NCI-H2196 treated with DMSO at 0.1 percent for 48 hours (cell line): ENCODE measurements at regions not wholly inside any gene's neighbourhood (a gene's known extent, or its start where the extent isn't known, plus 50 kb on each side); places are given as distances from the start of the nearest gene placed in this dataset.

ENCODE experiments used
- DNase-seq: peaks from one replicate; lab custom pipeline; 2025; ENCODE audit not compliant: unreplicated experiment; lab: John Stamatoyannopoulos, UW

DNA sequence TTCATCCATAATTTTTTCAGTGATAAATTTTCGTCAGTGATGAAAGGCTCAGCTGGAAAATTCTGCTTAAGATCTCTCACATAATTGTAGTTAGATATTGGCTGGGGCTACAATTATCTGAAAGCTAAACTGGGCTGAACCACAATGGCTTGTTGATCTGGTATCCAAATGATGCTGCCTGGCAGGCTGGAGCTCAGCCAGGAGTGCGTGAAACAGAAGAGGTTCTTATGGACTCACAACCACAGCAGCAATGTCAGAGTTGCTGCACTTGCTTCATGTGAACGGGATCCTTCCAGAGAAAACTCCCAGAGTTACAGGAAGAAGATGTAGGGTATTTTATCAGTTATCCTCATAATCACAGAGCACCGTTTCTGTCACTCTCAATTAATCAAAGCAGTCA is 533.2 kb upstream of the POM121L12 start:
- DNase-seq = no peak

DNA sequence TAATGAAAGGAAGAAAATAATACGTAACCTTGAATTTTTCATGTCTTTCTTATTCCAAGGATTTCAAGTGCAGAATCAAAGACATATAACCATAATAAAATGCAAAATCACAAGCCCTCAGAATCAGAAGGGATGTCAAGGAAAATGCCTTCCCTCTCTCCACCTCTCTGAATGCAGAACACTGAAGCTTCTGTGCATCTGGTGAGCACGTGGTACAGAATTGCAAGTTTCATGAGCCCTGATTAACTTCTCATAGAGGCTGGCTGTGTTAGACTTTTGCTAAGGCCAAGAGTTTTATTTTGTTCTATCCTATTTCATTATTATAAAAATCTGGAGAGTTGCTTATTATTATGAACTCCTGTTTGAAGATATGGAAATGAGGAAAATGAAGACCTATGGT is 533.7 kb upstream of the POM121L12 start:
- no peak for DNase-seq

DNA sequence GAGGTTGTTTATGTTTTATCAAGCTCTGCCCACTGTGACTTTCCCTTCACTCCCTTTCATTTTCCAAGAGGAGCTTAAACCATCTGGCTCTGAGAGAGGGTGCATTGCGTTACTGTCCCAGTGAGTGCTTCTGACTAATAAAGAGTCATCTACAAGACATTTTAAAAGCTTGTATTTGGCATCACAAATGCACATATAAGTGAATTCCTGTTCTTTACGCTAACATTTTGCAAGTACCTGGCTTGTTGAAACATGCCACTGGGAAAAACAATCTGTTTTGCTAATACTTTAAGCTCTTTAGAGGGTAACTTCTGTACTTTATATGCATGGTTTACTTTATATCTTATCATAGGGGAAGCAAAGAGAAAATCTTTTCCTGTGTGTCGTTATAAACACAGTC is 534.6 kb upstream of the POM121L12 start:
- no peak for DNase-seq

DNA sequence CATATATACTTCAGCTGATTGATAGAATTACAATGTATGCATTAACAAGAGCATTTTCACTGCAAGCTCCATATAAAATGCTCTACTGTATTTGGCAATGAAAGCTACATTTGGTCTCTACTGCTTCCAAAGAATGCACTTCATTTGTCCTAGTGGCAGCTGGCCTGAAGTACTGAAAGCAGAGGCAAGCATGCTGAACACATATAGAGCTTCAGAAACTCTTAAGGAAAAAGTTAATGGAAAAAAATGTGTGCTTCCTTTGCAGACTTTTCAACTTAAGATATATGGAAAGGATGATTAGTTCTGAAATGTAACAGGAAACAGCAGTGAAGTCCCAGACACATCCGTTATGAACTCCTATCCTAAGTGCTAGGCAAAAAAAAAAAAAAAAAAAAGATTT is 537.1 kb upstream of the POM121L12 start:
- DNase-seq = no peak

DNA sequence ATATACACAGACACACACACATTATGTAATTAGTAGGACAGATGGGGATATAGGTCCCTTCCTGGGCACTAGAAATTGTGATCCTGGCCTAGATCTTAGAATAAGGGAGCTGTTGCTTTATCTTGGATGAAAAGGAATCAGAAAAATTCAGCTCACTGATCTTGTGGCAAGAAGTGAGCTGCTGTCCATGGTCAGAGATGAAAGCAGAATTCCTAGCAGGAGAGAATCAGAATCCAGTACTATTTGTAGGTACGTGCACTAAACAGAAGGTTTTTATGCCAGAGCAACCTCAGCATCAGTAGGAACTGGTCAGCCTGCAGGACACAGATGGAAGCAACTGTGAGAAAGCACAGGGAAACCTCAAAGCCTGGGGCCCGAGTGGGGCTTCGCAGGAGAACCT is 549.2 kb upstream of the POM121L12 start:
- no peak for DNase-seq

DNA sequence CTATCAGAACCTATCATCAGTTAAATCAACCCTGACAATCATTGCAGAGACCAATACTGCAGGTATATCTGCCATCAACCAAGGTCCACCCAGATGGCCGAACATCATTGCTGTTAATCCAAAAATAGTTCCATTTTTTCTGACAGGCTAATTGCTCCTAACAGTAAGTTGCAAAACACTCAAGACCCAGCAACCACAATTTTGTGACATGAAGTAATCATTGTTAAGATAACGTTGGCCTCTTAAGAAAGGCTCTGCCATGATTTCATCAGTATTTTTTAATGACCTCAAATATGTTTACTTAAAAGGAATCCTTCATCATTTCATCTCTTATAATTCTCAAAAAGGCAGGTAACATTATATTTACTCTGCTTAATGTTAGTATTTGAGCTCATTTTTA is 553.4 kb upstream of the POM121L12 start:
- DNase-seq = no peak

DNA sequence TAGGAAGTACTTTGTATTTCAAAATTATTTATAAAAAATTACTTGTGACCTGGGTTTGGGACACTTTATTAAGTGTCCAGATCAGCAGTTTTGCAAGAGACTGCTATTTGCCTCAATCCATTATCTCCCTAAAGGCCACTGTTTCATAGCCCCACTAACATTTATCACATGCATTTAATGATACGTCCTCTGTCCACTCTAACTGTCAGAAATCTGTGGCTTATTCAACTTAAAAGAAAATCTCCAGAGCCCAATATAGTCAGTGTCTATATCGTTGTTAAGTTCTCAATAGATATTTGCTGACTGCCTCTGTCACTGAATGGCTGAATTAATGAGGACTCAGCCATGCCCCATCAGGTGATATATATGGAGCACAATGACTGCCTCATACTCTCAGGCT is 553.9 kb upstream of the POM121L12 start:
- DNase-seq = no peak

DNA sequence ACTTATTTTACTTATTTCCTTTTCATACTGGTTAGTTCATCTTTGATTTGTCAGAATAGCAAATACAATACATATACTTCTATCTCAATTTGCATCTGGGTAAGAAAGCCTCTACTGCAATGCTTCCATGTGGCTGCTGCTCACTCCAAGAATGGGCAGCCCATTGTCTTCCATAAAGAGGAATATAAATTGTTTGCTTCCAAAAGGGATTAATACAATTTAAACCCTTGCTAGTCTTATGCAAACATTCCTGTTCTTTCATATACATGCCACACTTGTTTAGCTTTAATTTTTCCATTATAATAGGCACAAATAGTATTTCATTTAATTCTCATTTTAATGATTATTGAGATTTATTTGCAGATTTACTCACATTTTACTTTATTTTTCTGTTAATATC is 555.4 kb upstream of the POM121L12 start:
- no peak for DNase-seq

DNA sequence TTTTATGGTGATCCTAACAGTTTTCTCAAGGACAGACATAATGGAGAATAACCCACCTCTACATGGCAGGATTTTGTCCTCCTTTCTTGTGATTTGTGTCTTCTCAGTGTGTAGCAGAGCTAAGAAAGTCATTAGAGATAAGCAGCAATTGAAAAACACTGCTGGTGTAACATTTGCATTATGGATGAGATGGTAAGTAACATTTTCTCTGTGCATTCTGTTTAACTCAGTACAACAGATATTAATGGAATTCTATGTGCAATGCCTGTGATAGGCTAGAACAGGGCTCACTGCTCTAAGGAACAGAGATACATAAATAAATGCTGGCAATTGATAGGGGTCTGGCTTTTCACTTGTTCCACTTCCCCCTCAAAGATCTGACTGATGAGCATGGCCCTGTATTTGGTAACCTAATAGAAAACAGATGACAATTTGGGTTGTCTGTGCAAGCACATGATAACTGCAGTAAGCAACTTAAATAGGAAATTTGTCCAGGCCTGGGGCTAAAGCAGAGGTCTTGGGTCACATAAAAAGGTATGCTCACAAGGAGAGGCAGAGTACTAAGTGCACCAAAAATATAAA is 560.3 kb upstream of the POM121L12 start:
- no peak for DNase-seq

DNA sequence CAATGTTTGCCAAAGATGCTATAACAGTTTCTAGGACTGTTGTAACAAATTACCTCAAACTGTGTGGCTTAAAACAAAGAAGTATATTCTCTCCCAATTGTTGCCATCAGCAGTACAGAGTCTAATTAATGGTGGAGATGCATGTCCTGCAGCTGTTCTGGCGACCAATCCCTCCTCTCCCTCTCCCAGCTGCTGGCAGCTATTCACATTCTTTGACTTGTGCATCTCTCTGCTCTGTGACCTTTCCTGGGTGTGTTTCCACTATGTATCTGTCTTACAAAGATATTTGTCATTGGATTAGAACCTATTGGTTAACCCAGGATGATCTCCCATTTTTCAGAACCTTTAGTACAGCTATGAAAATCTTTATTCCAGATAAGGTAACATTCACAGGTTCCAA is 561.7 kb upstream of the POM121L12 start:
- no peak for DNase-seq

DNA sequence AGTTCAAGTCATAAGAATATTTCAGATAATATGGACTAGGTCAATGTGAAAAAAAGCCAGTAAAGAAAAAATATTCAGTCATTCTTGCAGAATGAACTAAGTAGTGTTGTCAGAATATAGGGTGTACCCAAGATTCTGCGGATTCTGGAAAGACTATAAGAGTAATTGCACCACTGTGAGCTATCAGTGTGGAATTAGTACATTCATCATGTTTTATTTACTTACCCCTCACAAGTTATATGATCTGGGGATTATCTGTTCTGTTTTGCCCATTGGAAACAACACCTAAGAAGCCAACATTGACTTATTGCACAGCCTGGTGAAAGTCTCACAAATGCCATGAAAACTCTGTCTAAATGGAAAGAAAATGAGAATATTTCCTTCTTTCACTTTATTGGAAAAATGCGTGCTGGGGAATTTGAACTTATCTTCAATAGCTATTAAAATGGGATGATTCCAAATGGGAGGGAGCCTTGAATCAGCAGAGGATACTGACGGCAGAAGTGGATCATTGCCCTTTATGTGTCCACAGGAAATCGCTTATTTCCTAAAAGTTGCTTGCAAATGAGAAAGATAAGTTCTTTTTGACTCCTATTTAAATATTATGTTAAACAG is 563.3 kb upstream of the POM121L12 start:
- no peak for DNase-seq

DNA sequence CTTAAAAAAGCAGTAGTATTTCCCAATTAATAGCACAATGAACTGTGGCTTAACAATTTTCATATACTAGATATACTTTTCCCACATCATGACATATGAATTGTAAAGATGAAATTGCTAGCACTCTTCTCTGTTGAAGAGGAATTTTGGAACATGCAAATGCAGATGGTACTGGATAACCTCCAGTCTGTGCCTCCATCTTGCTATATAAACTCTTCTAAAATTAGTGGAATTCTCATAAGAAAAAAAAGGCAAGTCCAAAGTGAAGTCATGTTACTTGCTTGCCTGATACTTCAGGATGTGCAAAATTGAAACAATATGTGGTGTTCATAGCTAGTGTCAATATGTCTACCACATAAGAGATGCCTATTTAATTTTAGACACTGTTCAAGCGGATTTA is 570.2 kb upstream of the POM121L12 start:
- no peak for DNase-seq

DNA sequence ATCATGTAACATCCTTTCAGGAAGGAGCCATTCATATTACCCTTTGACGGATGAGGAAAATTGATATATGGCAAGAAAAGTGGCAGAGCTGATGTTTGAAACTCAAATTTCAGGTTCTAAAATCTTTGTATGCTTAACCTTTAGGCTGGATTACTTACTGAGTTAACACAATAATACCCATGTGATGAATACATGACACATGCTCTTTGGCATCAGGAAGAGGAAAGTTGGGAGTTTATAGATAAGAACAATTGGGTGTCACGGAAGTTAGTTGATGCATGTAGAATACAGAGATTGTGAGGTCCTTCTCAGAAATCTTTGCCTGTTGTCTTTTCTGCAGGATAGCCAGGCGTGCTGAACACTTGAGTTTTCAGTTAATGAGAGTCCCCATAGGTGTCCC is 572.1 kb upstream of the POM121L12 start:
- no peak for DNase-seq

DNA sequence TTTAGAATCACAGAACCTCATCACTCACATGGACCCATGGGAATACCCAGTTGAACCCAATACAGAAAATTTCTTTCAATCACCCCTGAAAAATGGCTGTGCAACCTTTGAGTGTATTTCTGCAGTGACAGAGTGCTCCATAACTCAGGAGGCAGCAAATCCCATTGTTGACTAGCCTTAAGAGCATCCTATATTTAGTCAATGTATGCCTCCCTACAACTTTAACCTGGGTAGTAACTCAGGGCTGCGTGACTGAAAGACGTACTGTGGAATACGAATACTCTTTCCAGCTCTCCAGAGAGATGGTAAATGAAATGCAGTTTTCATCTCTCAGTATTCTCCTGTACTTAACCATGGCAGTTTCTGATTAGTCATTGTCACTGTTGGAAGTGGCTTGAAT is 573.0 kb upstream of the POM121L12 start:
- DNase-seq = no peak

DNA sequence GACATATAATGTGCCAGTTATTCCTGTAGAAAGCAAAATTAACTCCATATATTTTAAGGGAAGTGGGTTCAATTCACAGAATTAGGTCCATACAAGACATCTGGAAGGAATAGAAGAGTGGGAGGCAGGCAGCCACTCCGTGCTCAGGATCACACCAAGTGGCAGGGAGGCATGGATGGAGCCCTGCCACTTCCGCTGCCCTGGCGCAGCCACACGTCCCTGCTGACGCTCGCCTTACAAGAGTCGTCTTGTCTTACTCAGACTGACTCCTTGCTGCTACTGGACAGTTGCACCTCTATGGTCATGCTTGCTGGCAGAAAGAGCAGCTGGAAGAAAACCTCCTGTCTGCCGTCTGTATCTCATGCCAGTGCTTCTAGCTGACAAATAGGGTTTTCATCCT is 579.9 kb upstream of the POM121L12 start:
- DNase-seq = no peak

DNA sequence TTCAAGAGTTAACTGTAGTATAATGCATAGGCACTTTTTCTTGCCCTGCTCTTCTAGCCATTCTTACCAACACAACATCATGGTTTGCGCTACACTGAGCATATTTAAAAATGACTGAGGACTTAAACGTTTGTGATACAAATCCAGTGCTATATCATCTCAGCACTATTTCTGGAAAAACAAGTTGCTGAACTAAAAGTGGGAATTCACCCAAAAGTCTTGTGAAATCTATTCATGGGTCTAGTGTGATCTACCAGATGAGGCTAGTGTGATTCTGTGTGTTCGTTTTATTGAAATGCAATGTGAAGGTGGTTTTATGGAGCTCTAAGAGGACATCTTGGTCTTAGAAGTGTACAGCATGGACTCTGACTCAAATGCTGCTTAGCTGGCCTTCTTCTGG is 584.6 kb upstream of the POM121L12 start:
- no peak for DNase-seq

DNA sequence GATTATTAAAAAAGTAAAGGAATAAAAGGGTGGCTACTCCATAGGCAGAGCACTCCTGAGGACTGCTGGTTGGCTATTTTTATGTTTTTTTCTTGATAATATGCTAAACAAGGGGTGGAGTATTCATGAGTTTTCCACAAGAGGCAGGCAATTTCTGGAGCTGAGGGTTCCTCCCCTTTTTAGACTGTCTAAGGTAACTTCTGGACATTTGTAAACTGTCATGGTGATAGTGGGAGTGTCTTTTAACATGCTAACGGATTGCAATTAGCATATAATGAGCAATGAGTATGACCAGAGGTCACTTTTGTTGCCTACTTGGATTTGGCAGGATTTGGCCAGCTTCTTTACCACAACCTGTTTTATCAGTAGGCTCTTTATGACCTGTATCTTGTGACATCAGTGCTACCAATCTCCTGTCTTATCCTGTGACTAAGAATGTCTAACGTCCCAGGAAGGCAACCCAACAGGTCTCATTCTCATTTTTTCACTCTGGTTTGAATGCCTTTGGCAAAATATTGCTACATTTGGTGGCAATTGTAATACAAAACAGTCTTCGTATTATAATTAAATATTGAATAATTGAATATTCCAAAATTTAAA is 587.8 kb upstream of the POM121L12 start:
- no peak for DNase-seq

DNA sequence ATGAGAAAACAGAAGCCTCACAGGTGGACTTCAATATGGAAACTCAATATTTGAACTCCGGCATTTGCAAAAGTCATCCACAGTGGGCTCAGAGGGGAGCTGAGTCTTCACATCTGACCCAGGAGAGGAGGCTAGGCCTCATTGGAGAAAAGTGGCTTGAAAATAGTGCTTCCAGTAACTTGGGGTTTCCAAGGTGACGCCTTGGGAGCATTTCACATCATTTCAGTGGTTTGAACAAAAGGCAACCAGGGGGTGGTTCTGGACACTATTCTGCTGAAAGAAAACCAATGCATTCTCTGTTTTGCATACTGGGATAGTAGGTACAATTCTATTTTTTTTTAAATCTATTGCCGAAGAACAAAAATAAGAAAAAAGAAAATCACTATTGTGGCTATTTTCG is 599.2 kb upstream of the POM121L12 start:
- DNase-seq = no peak

DNA sequence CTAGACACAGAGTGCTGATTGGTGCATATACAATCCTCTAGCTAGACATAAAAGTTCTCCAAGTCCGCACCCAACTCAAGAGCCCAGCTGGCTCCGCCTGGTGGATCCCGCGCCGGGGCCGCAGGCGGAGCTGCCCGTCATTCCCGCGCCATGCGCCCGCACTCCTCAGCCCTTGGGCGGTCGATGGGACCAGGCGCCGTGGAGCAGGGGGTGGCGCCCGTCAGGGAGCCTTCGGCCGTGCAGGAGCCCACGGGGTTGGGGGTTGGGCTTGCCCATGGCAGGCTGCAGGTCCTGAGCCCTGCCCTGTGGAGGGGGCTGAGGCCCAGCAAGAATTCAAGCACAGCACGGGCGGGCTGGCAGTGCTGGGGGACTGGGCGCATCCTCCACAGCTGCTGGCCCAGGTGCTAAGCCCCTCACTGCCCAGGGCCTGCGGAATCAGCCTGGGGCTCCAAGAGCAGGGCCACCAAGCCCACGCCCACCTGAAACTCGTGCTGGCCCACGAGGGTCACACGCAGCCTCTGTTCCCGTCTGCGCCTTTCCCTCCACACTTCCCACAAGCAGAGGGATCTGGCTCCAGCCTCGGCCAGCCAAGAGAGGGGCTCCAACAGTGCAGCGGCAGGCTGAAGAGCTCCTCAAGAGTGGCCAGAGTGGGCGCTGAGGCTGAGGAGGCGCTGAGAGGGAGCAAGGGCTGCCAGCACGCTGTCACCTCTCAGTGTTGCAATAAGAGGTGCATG is 604.2 kb upstream of the POM121L12 start:
- DNase-seq = no peak

DNA sequence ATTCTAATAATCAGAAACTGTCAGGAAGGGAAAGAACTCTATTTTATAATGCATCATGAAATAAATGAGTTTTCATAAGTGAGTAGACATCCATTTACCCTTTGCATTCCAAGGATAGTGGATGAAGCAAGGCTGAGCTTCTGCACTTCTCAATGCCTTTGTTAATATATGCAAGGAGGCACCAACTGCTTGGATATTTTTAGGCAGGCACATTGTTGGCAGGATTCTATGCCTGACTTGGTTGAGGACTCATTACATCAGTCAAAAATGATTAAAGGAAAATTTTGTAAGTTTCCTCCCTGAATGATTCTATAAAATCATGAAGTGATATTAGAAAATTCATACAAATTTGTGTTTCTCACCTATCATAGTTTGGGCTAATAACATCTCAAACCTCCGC is 612.2 kb upstream of the POM121L12 start:
- DNase-seq = no peak

DNA sequence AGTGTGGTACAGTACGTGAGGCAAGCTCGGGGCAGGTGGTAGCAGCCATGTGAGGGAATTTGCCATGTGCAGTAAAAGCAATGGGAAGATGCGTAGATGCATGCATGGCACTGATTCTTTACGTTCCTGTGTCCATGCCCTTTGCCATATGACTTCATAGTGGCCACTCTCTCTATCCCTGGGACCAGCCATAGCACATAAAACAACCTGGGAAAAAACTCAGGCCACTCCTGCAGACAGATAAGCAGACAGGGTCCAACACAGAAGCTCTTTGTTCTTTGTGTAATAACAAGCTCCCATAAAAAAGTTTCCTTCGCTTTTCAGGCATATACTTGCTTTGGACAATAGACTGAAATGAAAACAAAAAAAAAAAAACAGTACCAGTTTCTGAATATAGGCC is 622.4 kb upstream of the POM121L12 start:
- no peak for DNase-seq

DNA sequence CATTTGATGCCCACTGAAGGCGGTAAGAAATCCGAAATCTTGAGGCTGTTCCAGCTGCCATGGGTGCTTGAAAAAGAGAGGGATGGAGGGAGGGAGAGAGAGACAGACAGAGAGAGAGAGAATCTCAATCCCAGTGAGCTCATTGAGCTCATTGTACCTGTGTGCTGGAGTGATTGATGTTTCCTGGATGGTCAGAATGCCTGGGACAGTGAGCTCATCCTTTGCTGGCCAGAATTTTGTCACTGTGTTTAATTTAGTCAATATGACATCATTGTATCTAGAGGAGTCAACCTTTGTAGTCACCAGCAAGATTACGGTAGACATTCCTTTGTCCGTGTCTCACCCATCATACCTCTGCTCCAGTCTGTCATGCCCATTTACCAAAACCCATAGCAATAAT is 625.4 kb upstream of the POM121L12 start:
- DNase-seq = no peak
